Psoas muscle (tissue), 7 donors: ENCODE measurements at regions not wholly inside any gene's neighbourhood (a gene's known extent, or its start where the extent isn't known, plus 50 kb on each side); places are given as distances from the start of the nearest gene placed in this dataset.

Source experiments
- ATAC-seq, 4 donors: fragments of 200-7000 bp; cut with Tn5 transposase; one replicate each; pipeline ENCODE4 v1.9.1; 2020; ENCODE audit warnings: moderate library complexity in 3 of 4, mild to moderate bottlenecking in 2 of 4
- DNase-seq, 2 donors: peaks; one replicate each; pipeline ENCODE4 v3.0.0-alpha.2; 2020
- H3K27ac ChIP-seq: fragments of 200-600 bp; one replicate; pipeline ENCODE4 v1.8.0; 2022
- H3K27me3 ChIP-seq, 3 donors: fragments of 200-600 bp in 1 of 3; one replicate each; pipeline versions ENCODE4 v1.6.1 to v1.8.0; 2013 to 2022; ENCODE audit warnings: low read length in 2 of 3, mild to moderate bottlenecking in 2 of 3, moderate library complexity in 1 of 3; ENCODE audit not compliant: insufficient read depth in 3 of 3
- H3K36me3 ChIP-seq, 2 donors: fragments of 200-600 bp in 1 of 2; one replicate each; pipeline versions ENCODE4 v1.6.1 to v1.8.0; 2013 to 2022; ENCODE audit warnings: low read depth in 1 of 2, mild to moderate bottlenecking in 1 of 2, moderate library complexity in 1 of 2; ENCODE audit not compliant: insufficient read depth in 1 of 2
- H3K4me1 ChIP-seq: fragments of 200-600 bp; one replicate; pipeline ENCODE4 v1.8.0; 2022
- H3K4me3 ChIP-seq: fragments of 200-600 bp; one replicate; pipeline ENCODE4 v1.8.0; 2022; ENCODE audit warnings: mild to moderate bottlenecking
- H3K9me3 ChIP-seq: fragments of 200-600 bp; one replicate; pipeline ENCODE4 v1.8.0; 2022
- CTCF ChIP-seq: fragments of 200-600 bp; IDR thresholded peaks from one replicate; pipeline ENCODE4 v1.8.0; 2022; ENCODE audit warnings: antibody characterized with exemption
- WGBS, 3 donors: extraction: QIAGEN DNeasy Blood & Tissue Kit; methylation state at CpG; one replicate each; pipeline versions ENCODE4 v1.1.6 to v1.1.7; 2013; 5-methylcytosine and 5-hydroxymethylcytosine counted together
- intact Hi-C, 2 donors: fragments of 100-400 bp; cut with DNase I; formaldehyde crosslinking; loops; one replicate each; pipeline versions ENCODE4 v1.11.0 to v1.14.2; 2022
- donor health status: healthy with polysubstance abuse.
- donor health status: DM: no; HTN: no; CAD: no; lungs with moderate emphysema.
- donor health status: Bipolar disorder and iron deficiency.
- donor health status: healthy.
- donor health status: DM: yes; HTN: yes; CAD: no.
- donor health status: DM: no; HTN: no; CAD: no.
- donor health status: DM: yes; HTN: yes; CAD: no.

- H3K4me1 ChIP-seq = no peaks in the 10 kb centered on the region
- no peak overlapping the region for H3K4me3 ChIP-seq
- no peaks in the 10 kb centered on the region for H3K9me3 ChIP-seq
- no peak for ATAC-seq
- no peak overlapping the region for H3K27ac ChIP-seq
- TF ChIP-seq CTCF = no peak
- intact Hi-C loops = no loop called here
- H3K36me3 ChIP-seq = no peaks in the 10 kb centered on the region
- no peaks in the 10 kb centered on the region for H3K27me3 ChIP-seq
- DNase-seq = no peak
- 67 to 76% (median 69%) methylated on average over 7 of the region's 7 CpGs for WGBS, 3 donors
Observed at GRCh38 chr1:168476588-168477385, 67.0 kb downstream of the XCL2 start.

- no peak for TF ChIP-seq CTCF
- 90 to 100% (median 94%) methylated on average over 1 of the region's 1 CpG for WGBS, 3 donors
- no peak overlapping the region for H3K4me3 ChIP-seq
- no peaks in the 10 kb centered on the region for H3K9me3 ChIP-seq
- H3K36me3 ChIP-seq = no peaks in the 10 kb centered on the region
- intact Hi-C loops = no loop called here
- DNase-seq (no peak), ATAC-seq (no peak)
- no peaks in the 10 kb centered on the region for H3K27me3 ChIP-seq
- peaks cover 11% of the 10 kb centered on the region for H3K4me1 ChIP-seq
- no peak overlapping the region for H3K27ac ChIP-seq
Observed at GRCh38 chr1:168474322-168474721, 69.5 kb downstream of the XCL2 start.

- Histone ChIP-seq H3K27ac (no peak overlapping the region), H3K9me3 (no peaks in the 10 kb centered on the region), H3K27me3 (no peaks in the 10 kb centered on the region), H3K4me1 (peaks cover 23% of the 10 kb centered on the region), H3K4me3 (no peak overlapping the region), H3K36me3 (no peaks in the 10 kb centered on the region)
- intact Hi-C loops = no loop called here
- ATAC-seq (no peak), DNase-seq (no peak)
- TF ChIP-seq CTCF = no peak
Observed at GRCh38 chr1:168473126-168473525, 70.7 kb downstream of the XCL2 start.

- TF ChIP-seq CTCF = no peak
- no peak for DNase-seq
- H3K9me3 ChIP-seq = no peaks in the 10 kb centered on the region
- no peak for ATAC-seq
- H3K4me1 ChIP-seq = peaks cover 32% of the 10 kb centered on the region
- intact Hi-C loops = no loop called here
- no peaks in the 10 kb centered on the region for H3K36me3 ChIP-seq
- 38 to 60% (median 41%) methylated on average over 2 of the region's 2 CpGs for WGBS, 3 donors
- H3K27ac ChIP-seq = no peak overlapping the region
- H3K4me3 ChIP-seq = no peak overlapping the region
- H3K27me3 ChIP-seq = no peaks in the 10 kb centered on the region
Observed at GRCh38 chr1:168472223-168472622, 71.6 kb downstream of the XCL2 start.
